ENCODE measurements at regions not wholly inside any gene's neighbourhood (a gene's known extent, or its start where the extent isn't known, plus 50 kb on each side); places are given as distances from the start of the nearest gene placed in this dataset.
A peak's percentile ranks its signal among the peaks of the same experiment; 100 is the strongest.

- TF ChIP-seq POU6F1 (CRISPR knock-in tag; IDR thresholded peaks at IDR 0.05; ENCODE audit: borderline replicate concordance, low read depth), result no peak
- no peak for TF ChIP-seq RARB (CRISPR knock-in tag; IDR thresholded peaks at IDR 0.05)
- TF ChIP-seq SNAI2 (CRISPR knock-in tag; IDR thresholded peaks at IDR 0.05), result no peak
Observed at GRCh38 chr13:56980856-56981255, 159.9 kb upstream of the PRR20A start (continued).

GRCh38 chr13:56986121-56986520, 154.6 kb upstream of the PRR20A start:
- no peak for TF ChIP-seq ISL1 (CRISPR knock-in tag; IDR thresholded peaks at IDR 0.05)
- no peak for TF ChIP-seq ARNTL (CRISPR knock-in tag; IDR thresholded peaks at IDR 0.05; ENCODE audit: borderline replicate concordance, low read depth)
- TF ChIP-seq TCF4 (CRISPR knock-in tag; IDR thresholded peaks at IDR 0.05; ENCODE audit: borderline replicate concordance), result no peak
- no peak for TF ChIP-seq ZNF565 (CRISPR knock-in tag; conservative IDR thresholded peaks at IDR 0.05; ENCODE audit: low read depth)
- TF ChIP-seq TSHZ2 (CRISPR knock-in tag; IDR thresholded peaks at IDR 0.05), result no peak
- TF ChIP-seq PATZ1 (CRISPR knock-in tag; IDR thresholded peaks at IDR 0.05; ENCODE audit: borderline replicate concordance), result no peak
- no peak for TF ChIP-seq ZNF70 (CRISPR knock-in tag; IDR thresholded peaks at IDR 0.05)
- no peak for TF ChIP-seq ZFP30 (CRISPR knock-in tag; IDR thresholded peaks at IDR 0.05)
- TF ChIP-seq ZNF8 (CRISPR knock-in tag; IDR thresholded peaks at IDR 0.05), result no peak
- TF ChIP-seq GLIS3 (CRISPR knock-in tag; IDR thresholded peaks at IDR 0.05), result no peak
- no peak for TF ChIP-seq TOX (CRISPR knock-in tag; IDR thresholded peaks at IDR 0.05; ENCODE audit: borderline replicate concordance)
- TF ChIP-seq RARB (CRISPR knock-in tag; IDR thresholded peaks at IDR 0.05), result no peak
- TF ChIP-seq CSDC2 (CRISPR knock-in tag; IDR thresholded peaks at IDR 0.05), result no peak
- no peak for TF ChIP-seq CSRNP3 (CRISPR knock-in tag; IDR thresholded peaks at IDR 0.05)
- no peak for TF ChIP-seq OSR1 (CRISPR knock-in tag; IDR thresholded peaks at IDR 0.05)
- TF ChIP-seq BACH2 (CRISPR knock-in tag; IDR thresholded peaks at IDR 0.05; ENCODE audit: borderline replicate concordance), result no peak
- TF ChIP-seq ZFP3 (CRISPR knock-in tag; IDR thresholded peaks at IDR 0.05), result no peak
- ATAC-seq, result no peak

GRCh38 chr13:56988543-56988942, 152.2 kb upstream of the PRR20A start:
- no peak for TF ChIP-seq ESRRG (CRISPR knock-in tag; IDR thresholded peaks at IDR 0.05)

GRCh38 chr13:57003682-57004081, 137.0 kb upstream of the PRR20A start:
- no peak for ATAC-seq
- TF ChIP-seq TOX (CRISPR knock-in tag; IDR thresholded peaks at IDR 0.05; ENCODE audit: borderline replicate concordance) (no peak), ZNF8 (CRISPR knock-in tag; IDR thresholded peaks at IDR 0.05) (no peak), SNAI2 (CRISPR knock-in tag; IDR thresholded peaks at IDR 0.05) (no peak), PPARA (CRISPR knock-in tag; IDR thresholded peaks at IDR 0.05; ENCODE audit: borderline replicate concordance) (no peak), TCF4 (CRISPR knock-in tag; IDR thresholded peaks at IDR 0.05; ENCODE audit: borderline replicate concordance) (no peak), POU6F1 (CRISPR knock-in tag; IDR thresholded peaks at IDR 0.05; ENCODE audit: borderline replicate concordance, low read depth) (no peak), RARB (CRISPR knock-in tag; IDR thresholded peaks at IDR 0.05) (no peak), ZNF565 (CRISPR knock-in tag; conservative IDR thresholded peaks at IDR 0.05; ENCODE audit: low read depth) (no peak), TSHZ2 (CRISPR knock-in tag; IDR thresholded peaks at IDR 0.05) (no peak), ZFP30 (CRISPR knock-in tag; IDR thresholded peaks at IDR 0.05) (no peak), ESRRG (CRISPR knock-in tag; IDR thresholded peaks at IDR 0.05) (no peak), ZC3H10 (CRISPR knock-in tag; IDR thresholded peaks at IDR 0.05) (no peak), ISL1 (CRISPR knock-in tag; IDR thresholded peaks at IDR 0.05) (no peak), PATZ1 (CRISPR knock-in tag; IDR thresholded peaks at IDR 0.05; ENCODE audit: borderline replicate concordance) (no peak)

More at GRCh38 chr13:56988543-56988942, 152.2 kb upstream of the PRR20A start:
- peak; percentile 58; the same call in 2 of the 3 replicates for ATAC-seq
